ENCODE measurements at regions not wholly inside any gene's neighbourhood (a gene's known extent, or its start where the extent isn't known, plus 50 kb on each side); places are given as distances from the start of the nearest gene placed in this dataset.
A peak's percentile ranks its signal among the peaks of the same experiment; 100 is the strongest.

GRCh38 chr4:138092060-138092459, 150.1 kb downstream of the SLC7A11 start:
- no peak for TF ChIP-seq CTCF (IDR thresholded peaks at IDR 0.05; ENCODE audit: insufficient read depth, low read depth, low read length)

DNA sequence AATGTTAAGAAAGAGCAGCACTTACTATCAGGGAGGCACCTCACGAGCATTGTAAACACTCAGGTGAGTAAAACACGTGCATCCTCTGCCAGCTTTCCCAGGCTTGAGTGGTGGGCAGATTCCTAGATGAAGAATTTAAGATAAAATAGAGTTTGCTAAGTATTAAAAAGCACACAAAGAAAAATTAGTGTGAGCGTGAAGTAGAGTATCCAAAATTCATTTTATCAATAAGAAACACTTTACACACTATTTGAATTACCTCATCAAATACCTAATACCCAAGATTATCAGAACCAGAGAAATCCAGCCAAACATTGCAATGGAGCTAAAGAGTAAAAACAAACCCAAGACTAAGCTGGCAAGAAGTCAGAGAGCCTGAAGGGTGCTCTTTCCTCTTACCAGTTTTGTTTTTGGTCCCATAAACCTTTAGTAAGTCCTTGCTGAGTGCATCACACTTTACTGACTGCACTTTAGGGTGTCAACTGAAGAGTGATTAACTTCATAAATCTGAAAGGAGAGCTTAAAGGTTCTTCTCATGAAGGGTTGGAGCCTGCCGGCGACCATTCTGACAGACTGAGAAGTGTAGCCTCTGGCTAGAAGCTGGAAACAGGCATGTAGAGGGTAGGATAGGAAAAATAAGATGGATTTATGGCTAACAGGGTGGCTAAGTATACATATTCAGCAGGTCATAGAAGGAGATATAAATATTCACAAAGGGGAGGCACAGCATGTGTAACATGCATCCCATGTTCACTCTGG, 151.1 kb downstream of the SLC7A11 start:
- no peak overlapping the region for H3K4me3 ChIP-seq (ENCODE audit: low read depth, low read length)
- no peak for DNase-seq (ENCODE audit: low read depth)
- TF ChIP-seq CTCF (IDR thresholded peaks at IDR 0.05; ENCODE audit: insufficient read depth, low read depth, low read length) = no peak

More at GRCh38 chr4:138092060-138092459, 150.1 kb downstream of the SLC7A11 start:
- H3K4me3 ChIP-seq (ENCODE audit: low read depth, low read length) = no peak overlapping the region
- no peak for DNase-seq (ENCODE audit: low read depth)

DNA sequence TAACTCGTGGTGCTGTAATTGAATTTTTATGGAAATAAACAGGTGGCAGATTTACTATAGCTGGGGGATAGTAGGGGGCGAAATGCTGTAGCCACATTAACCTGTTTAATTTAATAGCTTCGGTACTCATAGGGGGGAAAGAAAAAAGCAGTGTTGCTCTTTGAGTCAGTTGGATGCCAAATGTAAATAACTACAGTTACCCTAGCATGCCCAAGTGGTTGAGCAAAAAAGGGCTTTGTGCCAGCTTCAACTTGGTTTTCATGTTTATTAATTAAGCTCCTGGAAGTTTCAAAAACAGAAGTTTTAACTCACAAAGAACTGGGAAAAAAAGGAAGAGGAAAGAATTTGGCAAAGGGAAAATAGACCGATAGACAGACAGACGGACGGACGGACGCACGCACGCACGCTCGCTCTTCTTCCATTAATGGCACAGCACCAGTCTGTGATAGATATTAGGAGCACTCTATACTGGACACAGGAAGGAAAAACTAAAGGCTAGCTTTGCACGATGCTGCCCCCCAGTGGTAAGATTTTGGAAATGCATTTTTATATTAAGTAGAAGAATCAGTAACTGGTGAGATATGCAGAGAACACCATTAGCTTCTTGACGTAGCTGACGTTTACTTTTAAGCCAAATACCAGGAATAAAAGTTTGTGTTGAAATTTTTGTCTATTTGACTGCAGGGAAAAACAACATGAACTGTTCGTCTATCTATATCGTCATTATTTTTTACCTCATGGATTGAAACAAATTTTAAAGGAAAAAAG, 151.8 kb downstream of the SLC7A11 start:
- peak; percentile 62 for TF ChIP-seq CTCF (IDR thresholded peaks at IDR 0.05; ENCODE audit: insufficient read depth, low read depth, low read length)
- peak; percentile 85 for DNase-seq (ENCODE audit: low read depth)
- H3K4me3 ChIP-seq (ENCODE audit: low read depth, low read length) = peak overlapping the region; percentile 48

DNA sequence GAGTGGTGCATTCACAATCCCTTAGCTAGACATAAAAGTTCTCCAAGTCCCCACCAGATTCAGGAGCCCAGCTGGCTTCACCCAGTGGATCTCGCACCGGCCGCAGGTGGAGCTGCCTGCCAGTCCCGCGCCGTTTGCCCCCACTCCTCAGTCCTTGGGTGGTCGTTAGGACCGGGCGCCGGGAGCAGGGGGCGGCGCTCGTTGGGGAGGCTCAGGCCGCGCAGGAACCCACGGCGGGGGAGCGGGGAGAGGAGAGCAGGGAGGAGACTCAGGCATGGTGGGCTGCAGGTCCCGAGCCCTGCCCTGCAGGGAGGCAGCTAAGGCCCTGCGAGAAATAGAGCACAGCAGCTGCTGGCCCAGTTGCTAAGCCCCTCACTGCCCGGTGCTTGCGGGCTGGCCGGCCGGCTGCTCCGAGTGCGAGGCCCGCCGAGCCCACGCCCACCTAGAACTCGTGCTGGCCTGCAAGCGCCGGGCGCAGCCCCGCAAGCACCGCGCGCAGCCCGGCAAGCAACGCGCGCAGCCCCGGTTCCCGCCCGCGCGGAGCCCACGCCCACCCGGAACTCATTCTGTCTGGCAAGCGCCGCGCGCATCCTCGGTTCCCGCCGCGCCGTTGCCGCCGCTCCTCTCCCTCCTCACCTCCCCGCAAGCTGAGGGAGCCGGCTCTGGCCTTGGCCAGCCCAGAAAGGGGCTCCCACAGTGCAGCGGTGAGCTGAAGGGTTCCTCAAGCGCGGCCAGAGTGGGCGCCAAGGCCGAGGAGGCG, 153.5 kb downstream of the SLC7A11 start:
- peak overlapping the region; percentile 17 for H3K4me3 ChIP-seq (ENCODE audit: low read depth, low read length)
- no peak for DNase-seq (ENCODE audit: low read depth)
- no peak for TF ChIP-seq CTCF (IDR thresholded peaks at IDR 0.05; ENCODE audit: insufficient read depth, low read depth, low read length)

DNA sequence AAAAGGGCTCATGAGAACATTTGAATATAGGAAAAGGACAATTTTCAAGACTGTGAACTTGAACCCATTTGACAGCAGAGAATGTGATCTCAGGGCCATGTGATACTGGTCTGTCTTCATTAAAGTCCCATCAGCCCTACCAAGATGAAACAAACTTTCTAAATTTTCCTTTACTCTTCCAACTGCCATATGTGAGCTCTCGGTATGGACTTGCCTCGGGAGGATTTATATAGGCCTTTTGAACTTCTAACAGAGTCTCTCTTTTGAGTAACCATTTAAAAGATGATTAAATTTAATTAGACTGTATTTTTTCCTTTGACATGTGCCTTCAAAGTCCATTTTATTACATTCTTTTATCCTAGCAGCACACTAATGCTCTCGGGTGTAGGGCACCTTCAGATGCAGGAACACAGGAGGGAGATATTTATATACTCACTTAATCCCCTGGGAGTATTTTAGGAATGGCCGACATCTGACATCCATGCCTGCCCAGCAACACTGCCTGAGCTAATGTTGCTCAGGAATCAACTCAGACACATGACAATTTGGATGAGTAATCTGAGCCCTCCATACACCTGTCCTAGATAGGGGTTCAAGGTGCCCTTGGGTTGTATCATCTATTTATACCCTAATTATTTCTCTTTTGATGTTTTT, 155.0 kb downstream of the SLC7A11 start:
- no peak for DNase-seq (ENCODE audit: low read depth)
- TF ChIP-seq CTCF (IDR thresholded peaks at IDR 0.05; ENCODE audit: insufficient read depth, low read depth, low read length) = no peak
- no peak overlapping the region for H3K4me3 ChIP-seq (ENCODE audit: low read depth, low read length)

- DNase-seq (ENCODE audit: low read depth) = no peak
- TF ChIP-seq CTCF (IDR thresholded peaks at IDR 0.05; ENCODE audit: insufficient read depth, low read depth, low read length) = no peak
These were observed 155.5 kb downstream of the SLC7A11 start for GRCh38 chr4:138086611-138087041.

More at GRCh38 chr4:138086611-138087041, 155.5 kb downstream of the SLC7A11 start:
- no peak overlapping the region for H3K4me3 ChIP-seq (ENCODE audit: low read depth, low read length)

Data from fibroblast of villous mesenchyme (primary cell).